B cell (primary cell): ENCODE measurements at regions not wholly inside any gene's neighbourhood (a gene's known extent, or its start where the extent isn't known, plus 50 kb on each side); places are given as distances from the start of the nearest gene placed in this dataset.

Experiments used
- CTCF ChIP-seq: fragments of 200-600 bp; IDR thresholded peaks from one replicate; pipeline ENCODE4 v1.8.0; 2022; ENCODE audit warnings: antibody characterized with exemption, mild to moderate bottlenecking
- EZH2 ChIP-seq: IDR thresholded peaks from 2 replicates; pipeline ENCODE4 v1.6.1; 2012; ENCODE audit warnings: borderline replicate concordance, low read depth, mild to moderate bottlenecking, moderate library complexity, low read length; ENCODE audit not compliant: insufficient read depth, poor library complexity, severe bottlenecking

- TF ChIP-seq CTCF (no peak), EZH2 (no peak)
Measured at GRCh38 chr9:106581973-106582372, 281.0 kb upstream of the ZNF462 start.
